ENCODE measurements at regions not wholly inside any gene's neighbourhood (a gene's known extent, or its start where the extent isn't known, plus 50 kb on each side); places are given as distances from the start of the nearest gene placed in this dataset.

- no peak for TF ChIP-seq EP300 (IDR thresholded peaks at IDR 0.05)
- TF ChIP-seq, protein P1, sequence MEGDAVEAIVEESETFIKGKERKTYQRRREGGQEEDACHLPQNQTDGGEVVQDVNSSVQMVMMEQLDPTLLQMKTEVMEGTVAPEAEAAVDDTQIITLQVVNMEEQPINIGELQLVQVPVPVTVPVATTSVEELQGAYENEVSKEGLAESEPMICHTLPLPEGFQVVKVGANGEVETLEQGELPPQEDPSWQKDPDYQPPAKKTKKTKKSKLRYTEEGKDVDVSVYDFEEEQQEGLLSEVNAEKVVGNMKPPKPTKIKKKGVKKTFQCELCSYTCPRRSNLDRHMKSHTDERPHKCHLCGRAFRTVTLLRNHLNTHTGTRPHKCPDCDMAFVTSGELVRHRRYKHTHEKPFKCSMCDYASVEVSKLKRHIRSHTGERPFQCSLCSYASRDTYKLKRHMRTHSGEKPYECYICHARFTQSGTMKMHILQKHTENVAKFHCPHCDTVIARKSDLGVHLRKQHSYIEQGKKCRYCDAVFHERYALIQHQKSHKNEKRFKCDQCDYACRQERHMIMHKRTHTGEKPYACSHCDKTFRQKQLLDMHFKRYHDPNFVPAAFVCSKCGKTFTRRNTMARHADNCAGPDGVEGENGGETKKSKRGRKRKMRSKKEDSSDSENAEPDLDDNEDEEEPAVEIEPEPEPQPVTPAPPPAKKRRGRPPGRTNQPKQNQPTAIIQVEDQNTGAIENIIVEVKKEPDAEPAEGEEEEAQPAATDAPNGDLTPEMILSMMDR (IDR thresholded peaks at IDR 0.05) = no peak
Observed at GRCh38 chr6:91288741-91289140, 701.9 kb upstream of the MAP3K7 start.
